HG03354 (cell line): ENCODE measurements at regions not wholly inside any gene's neighbourhood (a gene's known extent, or its start where the extent isn't known, plus 50 kb on each side); places are given as distances from the start of the nearest gene placed in this dataset.

Source experiments
- ATAC-seq: cut with Tn5 transposase; IDR thresholded peaks from one replicate; pipeline ENCODE4 v1.9.1; 2021; ENCODE audit warnings: mild to moderate bottlenecking; ENCODE audit not compliant: unreplicated experiment, poor library complexity, severe bottlenecking

- no peak for ATAC-seq
These were observed 114.5 kb downstream of the RXFP2 start for GRCh38 chr13:31853643-31854326.

GRCh38 chr13:31859571-31859970, 120.2 kb downstream of the RXFP2 start:
- ATAC-seq = no peak

- no peak for ATAC-seq
These were observed 120.7 kb downstream of the RXFP2 start for GRCh38 chr13:31860002-31860401.

- no peak for ATAC-seq
These were observed 123.5 kb downstream of the RXFP2 start for GRCh38 chr13:31862828-31863227.

GRCh38 chr13:31864307-31864706, 125.0 kb downstream of the RXFP2 start:
- no peak for ATAC-seq

- no peak for ATAC-seq
These were observed 126.8 kb downstream of the RXFP2 start for GRCh38 chr13:31866099-31866498.

- ATAC-seq = no peak
These were observed 128.4 kb downstream of the RXFP2 start for GRCh38 chr13:31867709-31868108.

GRCh38 chr13:31869582-31869981, 130.3 kb downstream of the RXFP2 start:
- ATAC-seq = no peak

- ATAC-seq = no peak
These were observed 131.2 kb downstream of the RXFP2 start for GRCh38 chr13:31870511-31870910.

- no peak for ATAC-seq
These were observed 133.8 kb downstream of the RXFP2 start for GRCh38 chr13:31873145-31873544.

- ATAC-seq = no peak
These were observed 135.8 kb downstream of the RXFP2 start for GRCh38 chr13:31875134-31875533.

GRCh38 chr13:31878052-31878451, 138.7 kb downstream of the RXFP2 start:
- ATAC-seq = no peak

- peak; percentile 50 for ATAC-seq
These were observed 139.2 kb downstream of the RXFP2 start for GRCh38 chr13:31878495-31878894.

GRCh38 chr13:31878955-31879354, 139.6 kb downstream of the RXFP2 start:
- ATAC-seq = no peak

- no peak for ATAC-seq
These were observed 141.6 kb downstream of the RXFP2 start for GRCh38 chr13:31880851-31881494.

GRCh38 chr13:31881495-31881882, 142.2 kb downstream of the RXFP2 start:
- no peak for ATAC-seq

GRCh38 chr13:31882794-31883193, 143.5 kb downstream of the RXFP2 start:
- no peak for ATAC-seq

- no peak for ATAC-seq
These were observed 145.2 kb downstream of the RXFP2 start for GRCh38 chr13:31884556-31884955.

- no peak for ATAC-seq
These were observed 145.6 kb upstream of the FRY start for GRCh38 chr13:31885994-31886393.

- no peak for ATAC-seq
These were observed 144.3 kb upstream of the FRY start for GRCh38 chr13:31887286-31887685.

GRCh38 chr13:31890946-31891345, 140.6 kb upstream of the FRY start:
- no peak for ATAC-seq

GRCh38 chr13:31891472-31891871, 140.1 kb upstream of the FRY start:
- ATAC-seq = no peak
